ENCODE measurements at regions not wholly inside any gene's neighbourhood (a gene's known extent, or its start where the extent isn't known, plus 50 kb on each side); places are given as distances from the start of the nearest gene placed in this dataset.
A peak's percentile ranks its signal among the peaks of the same experiment; 100 is the strongest.

DNA sequence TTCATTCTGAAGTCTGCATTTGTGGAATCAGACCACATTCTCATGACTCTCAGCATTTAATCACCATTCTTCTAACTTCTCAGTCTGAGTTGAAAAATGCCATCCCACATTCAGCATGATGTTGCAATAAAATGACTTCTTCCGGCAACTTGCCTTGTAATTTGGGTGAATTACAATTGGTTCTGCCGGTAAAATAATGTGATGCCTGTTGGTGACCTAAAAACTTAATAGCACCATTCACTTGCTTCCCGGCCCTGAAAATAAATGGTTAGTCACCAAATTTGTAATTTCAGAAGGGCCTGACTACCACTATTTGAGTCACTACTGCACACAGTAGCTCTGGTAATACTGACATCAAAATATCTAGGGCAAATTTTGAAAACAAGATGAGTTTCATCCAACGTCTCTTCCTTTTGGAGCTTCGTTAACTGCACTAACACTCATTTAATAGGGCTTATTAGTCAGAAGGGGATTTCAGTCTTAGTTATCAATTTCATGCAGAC lies 637.1 kb upstream of the CHAC2 start:
- H3K9me3 ChIP-seq, result no peaks in the 10 kb centered on the region
- ATAC-seq (peak in 2 of 8 donors; percentile 25 to 48), DNase-seq (no peak)
- 83 to 91% methylated on average over 5 of the region's 5 CpGs for WGBS, 2 donors
- no peaks in the 10 kb centered on the region for H3K36me3 ChIP-seq
- intact Hi-C loops (cut with DNase I), result no loop called here
- TF ChIP-seq, protein P1, sequence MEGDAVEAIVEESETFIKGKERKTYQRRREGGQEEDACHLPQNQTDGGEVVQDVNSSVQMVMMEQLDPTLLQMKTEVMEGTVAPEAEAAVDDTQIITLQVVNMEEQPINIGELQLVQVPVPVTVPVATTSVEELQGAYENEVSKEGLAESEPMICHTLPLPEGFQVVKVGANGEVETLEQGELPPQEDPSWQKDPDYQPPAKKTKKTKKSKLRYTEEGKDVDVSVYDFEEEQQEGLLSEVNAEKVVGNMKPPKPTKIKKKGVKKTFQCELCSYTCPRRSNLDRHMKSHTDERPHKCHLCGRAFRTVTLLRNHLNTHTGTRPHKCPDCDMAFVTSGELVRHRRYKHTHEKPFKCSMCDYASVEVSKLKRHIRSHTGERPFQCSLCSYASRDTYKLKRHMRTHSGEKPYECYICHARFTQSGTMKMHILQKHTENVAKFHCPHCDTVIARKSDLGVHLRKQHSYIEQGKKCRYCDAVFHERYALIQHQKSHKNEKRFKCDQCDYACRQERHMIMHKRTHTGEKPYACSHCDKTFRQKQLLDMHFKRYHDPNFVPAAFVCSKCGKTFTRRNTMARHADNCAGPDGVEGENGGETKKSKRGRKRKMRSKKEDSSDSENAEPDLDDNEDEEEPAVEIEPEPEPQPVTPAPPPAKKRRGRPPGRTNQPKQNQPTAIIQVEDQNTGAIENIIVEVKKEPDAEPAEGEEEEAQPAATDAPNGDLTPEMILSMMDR (IDR thresholded peaks at IDR 0.05), result no peak
- no peaks in the 10 kb centered on the region for H3K4me1 ChIP-seq
- no peaks in the 10 kb centered on the region for H3K27me3 ChIP-seq
- H3K4me3 ChIP-seq, result no peak overlapping the region
- peak overlapping the region in 1 of 10 donors; percentile 17 for H3K27ac ChIP-seq

DNA sequence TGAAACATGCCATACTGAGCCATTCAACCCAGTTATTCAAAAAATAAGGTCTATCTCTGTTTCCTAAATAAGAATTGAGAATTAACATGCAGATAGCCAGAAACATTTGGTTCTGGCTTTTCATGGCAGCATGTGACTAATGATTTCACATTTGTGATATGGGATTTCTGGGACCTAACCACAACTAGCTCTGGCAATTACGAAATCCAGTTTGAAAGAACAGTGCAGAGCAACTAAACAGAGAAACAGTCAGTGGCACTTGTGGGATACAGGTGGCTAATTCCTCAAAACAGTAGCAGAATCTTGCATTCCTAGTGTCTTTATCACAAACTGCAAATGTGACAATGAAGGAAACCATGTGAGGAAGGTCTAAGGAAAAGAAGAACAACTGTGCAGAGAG lies 637.8 kb upstream of the CHAC2 start:
- no peaks in the 10 kb centered on the region for H3K36me3 ChIP-seq
- no peaks in the 10 kb centered on the region for H3K4me1 ChIP-seq
- H3K27me3 ChIP-seq, result no peaks in the 10 kb centered on the region
- no peak overlapping the region for H3K4me3 ChIP-seq
- H3K27ac ChIP-seq, result peak overlapping the region in 1 of 10 donors; percentile 17
- 76 to 86% methylated on average over 1 of the region's 1 CpG for WGBS, 2 donors
- DNase-seq, result no peak
- TF ChIP-seq, protein P1 (IDR thresholded peaks at IDR 0.05), result no peak
- H3K9me3 ChIP-seq, result no peaks in the 10 kb centered on the region
- ATAC-seq, result peak in 3 of 8 donors; percentile 47 to 55 (median 51)
- intact Hi-C loops (cut with DNase I), result no loop called here

DNA sequence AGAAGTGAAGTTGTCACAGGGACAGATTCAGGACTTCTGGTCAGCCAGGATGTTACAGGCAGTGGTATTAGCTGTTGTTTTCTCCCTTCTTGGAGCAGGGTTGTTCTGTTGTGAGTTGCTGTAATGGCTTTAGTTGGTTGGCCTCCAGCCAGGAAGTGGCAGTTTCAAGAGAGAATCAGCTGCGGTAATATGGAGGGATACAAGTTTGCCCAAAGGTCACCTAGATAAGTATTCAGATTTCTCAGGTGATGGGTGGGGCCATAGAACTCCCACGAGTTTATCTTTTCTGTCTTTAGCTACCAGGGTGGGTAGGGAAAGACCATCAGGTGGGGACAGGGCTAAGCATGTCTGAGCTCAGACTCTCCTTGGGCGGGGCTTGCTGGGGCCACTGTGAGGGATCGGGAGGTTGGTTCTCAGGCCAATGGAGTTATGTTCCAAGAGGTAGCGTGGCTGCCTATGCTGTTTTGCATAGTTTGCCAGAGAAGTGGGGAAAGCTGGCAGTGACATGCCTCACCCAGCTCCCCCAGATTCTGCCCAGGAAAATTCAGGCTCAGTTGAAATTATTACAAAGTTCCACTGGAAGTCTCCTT lies 640.4 kb upstream of the CHAC2 start:
- Histone ChIP-seq H3K4me1 (no peaks in the 10 kb centered on the region), H3K27me3 (no peaks in the 10 kb centered on the region), H3K27ac (no peak overlapping the region), H3K4me3 (no peak overlapping the region), H3K9me3 (no peaks in the 10 kb centered on the region), H3K36me3 (no peaks in the 10 kb centered on the region)
- TF ChIP-seq, protein P1 (IDR thresholded peaks at IDR 0.05), result no peak
- 63 to 64% methylated on average over 5 of the region's 5 CpGs for WGBS, 2 donors
- ATAC-seq (no peak), DNase-seq (no peak)
- intact Hi-C loops (cut with DNase I), result no loop called here

DNA sequence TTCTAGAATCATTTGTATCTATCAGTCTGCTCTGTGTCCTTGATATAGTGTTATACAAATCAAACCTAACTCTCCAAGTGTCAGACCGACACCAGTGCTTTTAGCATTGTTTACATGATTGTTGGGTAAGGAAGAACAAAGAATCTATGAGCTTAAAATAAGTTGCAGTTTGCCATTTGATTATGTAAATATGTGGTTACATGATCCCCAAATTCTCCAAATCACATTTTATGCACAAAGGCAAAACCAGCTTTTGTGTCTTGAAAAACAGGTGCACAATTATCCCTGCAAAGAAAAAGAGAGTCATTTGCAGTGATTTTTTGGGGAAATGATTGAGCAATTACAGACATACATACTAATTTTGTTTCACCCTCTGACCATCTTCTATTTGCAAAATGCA lies 652.6 kb upstream of the CHAC2 start:
- H3K27ac ChIP-seq, result no peak overlapping the region
- intact Hi-C loops (cut with DNase I), result no loop called here
- no peaks in the 10 kb centered on the region for H3K27me3 ChIP-seq
- no peaks in the 10 kb centered on the region for H3K4me1 ChIP-seq
- peaks cover 0 to 5% (median 0%) of the 10 kb centered on the region in 11 donors for H3K9me3 ChIP-seq
- TF ChIP-seq, protein P1 (IDR thresholded peaks at IDR 0.05), result no peak
- no peaks in the 10 kb centered on the region for H3K36me3 ChIP-seq
- 78 to 83% methylated on average over 1 of the region's 1 CpG for WGBS, 2 donors
- H3K4me3 ChIP-seq, result no peak overlapping the region
- DNase-seq (no peak), ATAC-seq (no peak)
